MCF 10A (cell line): ENCODE measurements at regions not wholly inside any gene's neighbourhood (a gene's known extent, or its start where the extent isn't known, plus 50 kb on each side); places are given as distances from the start of the nearest gene placed in this dataset.

ENCODE experiments used
- BruUV-seq: library from RNA; stranded (reverse); fragments of 400-500 nt; replicated peaks from 2 replicates; lab custom pipeline; 2021; lab: Mats Ljungman, UMichigan
- CTCF ChIA-PET: fragments of 300-600 bp; sonication (Branson Sonifier 250); formaldehyde crosslinking; extraction: SDS; loops from one replicate; lab custom pipeline; 2021; ENCODE audit warnings: antibody characterized with exemption, inconsistent platforms; lab: Yijun Ruan, JAX
- POLR2A ChIA-PET: fragments of 300-600, 350-650 bp; sonication (Branson Sonifier 250); formaldehyde crosslinking; extraction: SDS; loops from one replicate; lab custom pipeline; 2020; ENCODE audit warnings: antibody characterized with exemption, inconsistent platforms; lab: Yijun Ruan, JAX
- DNase-seq: peaks from one replicate; pipeline ENCODE4 v3.0.0-alpha.2; 2018; ENCODE audit not compliant: unreplicated experiment
- H3K27ac Mint-ChIP-seq: one replicate; pipeline ENCODE4 v1.8.0; 2022; ENCODE audit warnings: mild to moderate bottlenecking, low read depth, mixed read lengths; ENCODE audit not compliant: unreplicated experiment
- H3K27me3 Mint-ChIP-seq: one replicate; pipeline ENCODE4 v1.8.0; 2022; ENCODE audit warnings: mixed read lengths; ENCODE audit not compliant: insufficient read depth, unreplicated experiment
- H3K36me3 Mint-ChIP-seq: one replicate; pipeline ENCODE4 v1.8.0; 2022; ENCODE audit warnings: mild to moderate bottlenecking, moderate library complexity, mixed read lengths; ENCODE audit not compliant: insufficient read depth, unreplicated experiment
- H3K4me1 Mint-ChIP-seq: one replicate; pipeline ENCODE4 v1.8.0; 2022; ENCODE audit warnings: mixed read lengths; ENCODE audit not compliant: insufficient read depth, unreplicated experiment
- H3K4me3 Mint-ChIP-seq: one replicate; pipeline ENCODE4 v1.8.0; 2022; ENCODE audit warnings: mild to moderate bottlenecking, moderate library complexity, mixed read lengths; ENCODE audit not compliant: unreplicated experiment
- H3K9me3 Mint-ChIP-seq: one replicate; pipeline ENCODE4 v1.8.0; 2022; ENCODE audit warnings: mixed read lengths; ENCODE audit not compliant: unreplicated experiment
- intact Hi-C: fragments of 100-400 bp; cut with micrococcal nuclease; formaldehyde crosslinking; loops from 2 replicates; pipeline ENCODE4 v1.14.1; 2022
- TF ChIP-seq, protein P1 (sequence below): fragments of 200-600 bp; IDR thresholded peaks from one replicate; pipeline ENCODE4 v1.8.0; 2022; ENCODE audit warnings: antibody characterized with exemption, mild to moderate bottlenecking; ENCODE audit not compliant: unreplicated experiment

- Mint-ChIP-seq H3K9me3 (no peaks in the 10 kb centered on the region), H3K27ac (no peak overlapping the region), H3K4me3 (no peak overlapping the region), H3K4me1 (peaks cover 6% of the 10 kb centered on the region), H3K36me3 (peaks cover 20% of the 10 kb centered on the region), H3K27me3 (no peaks in the 10 kb centered on the region)
- ChIA-PET POLR2A (no interaction called here), CTCF (interaction anchor here (0.6 kb wide), 1 partner anchor 25 kb away, joined by 3 read pairs; no protein-coding TSS in a partner anchor)
- BruUV-seq, result no TSS peak
- intact Hi-C loops, result no loop called here
- TF ChIP-seq, protein P1, sequence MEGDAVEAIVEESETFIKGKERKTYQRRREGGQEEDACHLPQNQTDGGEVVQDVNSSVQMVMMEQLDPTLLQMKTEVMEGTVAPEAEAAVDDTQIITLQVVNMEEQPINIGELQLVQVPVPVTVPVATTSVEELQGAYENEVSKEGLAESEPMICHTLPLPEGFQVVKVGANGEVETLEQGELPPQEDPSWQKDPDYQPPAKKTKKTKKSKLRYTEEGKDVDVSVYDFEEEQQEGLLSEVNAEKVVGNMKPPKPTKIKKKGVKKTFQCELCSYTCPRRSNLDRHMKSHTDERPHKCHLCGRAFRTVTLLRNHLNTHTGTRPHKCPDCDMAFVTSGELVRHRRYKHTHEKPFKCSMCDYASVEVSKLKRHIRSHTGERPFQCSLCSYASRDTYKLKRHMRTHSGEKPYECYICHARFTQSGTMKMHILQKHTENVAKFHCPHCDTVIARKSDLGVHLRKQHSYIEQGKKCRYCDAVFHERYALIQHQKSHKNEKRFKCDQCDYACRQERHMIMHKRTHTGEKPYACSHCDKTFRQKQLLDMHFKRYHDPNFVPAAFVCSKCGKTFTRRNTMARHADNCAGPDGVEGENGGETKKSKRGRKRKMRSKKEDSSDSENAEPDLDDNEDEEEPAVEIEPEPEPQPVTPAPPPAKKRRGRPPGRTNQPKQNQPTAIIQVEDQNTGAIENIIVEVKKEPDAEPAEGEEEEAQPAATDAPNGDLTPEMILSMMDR, result no peak
- no peak for DNase-seq
These were observed 61.0 kb downstream of the ZNF608 start for GRCh38 chr5:124685404-124685930.

GRCh38 chr5:124683917-124684555 is 62.4 kb downstream of the ZNF608 start:
- CTCF ChIA-PET, result interaction anchor here (1.3 kb wide), 1 partner anchor 58 kb away, joined by 4 read pairs; no protein-coding TSS in a partner anchor
- BruUV-seq, result no TSS peak
- no peak overlapping the region for H3K27ac Mint-ChIP-seq
- H3K4me3 Mint-ChIP-seq, result no peak overlapping the region
- H3K4me1 Mint-ChIP-seq, result peaks cover 6% of the 10 kb centered on the region
- peaks cover 18% of the 10 kb centered on the region for H3K36me3 Mint-ChIP-seq
- TF ChIP-seq, protein P1, result no peak
- intact Hi-C loops, result no loop called here
- no peaks in the 10 kb centered on the region for H3K9me3 Mint-ChIP-seq
- no peak for DNase-seq
- H3K27me3 Mint-ChIP-seq, result no peaks in the 10 kb centered on the region
- POLR2A ChIA-PET, result interaction anchor here (0.6 to 1.6 kb wide), 4 partner anchors 20 to 44 kb away, joined by 3 read pairs; no protein-coding TSS in a partner anchor

- intact Hi-C loops, result no loop called here
- ChIA-PET POLR2A (interaction anchor here (0.7 to 1.3 kb wide), 4 partner anchors 9 to 63 kb away, joined by 3 to 4 read pairs (median 4); no protein-coding TSS in a partner anchor), CTCF (interaction anchor here (0.7 to 1.2 kb wide), 4 partner anchors 29 to 1028 kb away, joined by 3 read pairs; no protein-coding TSS in a partner anchor)
- H3K36me3 Mint-ChIP-seq, result peaks cover 20% of the 10 kb centered on the region
- BruUV-seq, result no TSS peak
- TF ChIP-seq, protein P1, result no peak
- no peaks in the 10 kb centered on the region for H3K27me3 Mint-ChIP-seq
- no peak overlapping the region for H3K27ac Mint-ChIP-seq
- H3K4me1 Mint-ChIP-seq, result peaks cover 6% of the 10 kb centered on the region
- DNase-seq, result no peak
- H3K4me3 Mint-ChIP-seq, result no peak overlapping the region
- no peaks in the 10 kb centered on the region for H3K9me3 Mint-ChIP-seq
These were observed 66.8 kb downstream of the ZNF608 start for GRCh38 chr5:124679578-124680199.
